SIG-M5 treated with dmso at 0.1 percent for 504 hours (cell line): ENCODE measurements at regions not wholly inside any gene's neighbourhood (a gene's known extent, or its start where the extent isn't known, plus 50 kb on each side); places are given as distances from the start of the nearest gene placed in this dataset.
"Not testable (repeated sequence)": the region's sequence is repeated elsewhere in the genome, so short reads cannot be mapped to it uniquely, and the experiment has no call there.

ENCODE experiments used
- DNase-seq: peaks from one replicate; lab custom pipeline; 2025; ENCODE audit not compliant: unreplicated experiment; lab: John Stamatoyannopoulos, UW

GRCh38 chr2:184054419-184054818 is 543.9 kb upstream of the ZNF804A start:
- DNase-seq: not testable (repeated sequence)

- no peak for DNase-seq
Observed at GRCh38 chr2:184057910-184058309, 540.4 kb upstream of the ZNF804A start.

- DNase-seq: not testable (repeated sequence)
Observed at GRCh38 chr2:184060268-184060667, 538.1 kb upstream of the ZNF804A start.

- DNase-seq: peak; percentile 10
Observed at GRCh38 chr2:184067502-184067901, 530.8 kb upstream of the ZNF804A start.

GRCh38 chr2:184072470-184072869 is 525.9 kb upstream of the ZNF804A start:
- DNase-seq: no peak

GRCh38 chr2:184078496-184078895 is 519.8 kb upstream of the ZNF804A start:
- DNase-seq: no peak

- DNase-seq: no peak
Observed at GRCh38 chr2:184091456-184091855, 506.9 kb upstream of the ZNF804A start.

- no peak for DNase-seq
Observed at GRCh38 chr2:184113696-184114403, 484.5 kb upstream of the ZNF804A start.

- DNase-seq: no peak
Observed at GRCh38 chr2:184114439-184114838, 483.9 kb upstream of the ZNF804A start.

- no peak for DNase-seq
Observed at GRCh38 chr2:184119989-184120800, 478.1 kb upstream of the ZNF804A start.

GRCh38 chr2:184125867-184126266 is 472.5 kb upstream of the ZNF804A start:
- no peak for DNase-seq

GRCh38 chr2:184129073-184129472 is 469.3 kb upstream of the ZNF804A start:
- no peak for DNase-seq

GRCh38 chr2:184137955-184138354 is 460.4 kb upstream of the ZNF804A start:
- DNase-seq: no peak

- DNase-seq: no peak
Observed at GRCh38 chr2:184141866-184142265, 456.5 kb upstream of the ZNF804A start.

GRCh38 chr2:184154438-184154837 is 443.9 kb upstream of the ZNF804A start:
- DNase-seq: no peak

GRCh38 chr2:184155791-184156190 is 442.5 kb upstream of the ZNF804A start:
- no peak for DNase-seq

GRCh38 chr2:184157141-184157540 is 441.2 kb upstream of the ZNF804A start:
- DNase-seq: no peak

GRCh38 chr2:184162426-184162825 is 435.9 kb upstream of the ZNF804A start:
- no peak for DNase-seq

GRCh38 chr2:184168823-184169222 is 429.5 kb upstream of the ZNF804A start:
- DNase-seq: not testable (repeated sequence)

- DNase-seq: no peak
Observed at GRCh38 chr2:184169366-184169765, 429.0 kb upstream of the ZNF804A start.

- DNase-seq: no peak
Observed at GRCh38 chr2:184174493-184175104, 423.7 kb upstream of the ZNF804A start.

GRCh38 chr2:184178229-184178628 is 420.1 kb upstream of the ZNF804A start:
- no peak for DNase-seq
